Stimulated activated CD4-positive, alpha-beta T cell treated with anti-CD3 and anti-CD28 coated beads, Interleukin-4, amount 100 ng/mL, for 1 hour (primary cell): ENCODE measurements at regions not wholly inside any gene's neighbourhood (a gene's known extent, or its start where the extent isn't known, plus 50 kb on each side); places are given as distances from the start of the nearest gene placed in this dataset.
A peak's percentile ranks its signal among the peaks of the same experiment; 100 is the strongest.
"Not testable (repeated sequence)": the region's sequence is repeated elsewhere in the genome, so short reads cannot be mapped to it uniquely, and the experiment has no call there.

Source experiments
- DNase-seq: peaks from one replicate; pipeline ENCODE4 v3.0.0-alpha.2; 2020

GRCh38 chr9:103242486-103242885, 247.4 kb downstream of the CYLC2 start:
- no peak for DNase-seq

- DNase-seq = no peak
Measured at GRCh38 chr9:103243553-103243952, 248.4 kb downstream of the CYLC2 start.

- DNase-seq = no peak
Measured at GRCh38 chr9:103245369-103245768, 250.2 kb downstream of the CYLC2 start.

DNA sequence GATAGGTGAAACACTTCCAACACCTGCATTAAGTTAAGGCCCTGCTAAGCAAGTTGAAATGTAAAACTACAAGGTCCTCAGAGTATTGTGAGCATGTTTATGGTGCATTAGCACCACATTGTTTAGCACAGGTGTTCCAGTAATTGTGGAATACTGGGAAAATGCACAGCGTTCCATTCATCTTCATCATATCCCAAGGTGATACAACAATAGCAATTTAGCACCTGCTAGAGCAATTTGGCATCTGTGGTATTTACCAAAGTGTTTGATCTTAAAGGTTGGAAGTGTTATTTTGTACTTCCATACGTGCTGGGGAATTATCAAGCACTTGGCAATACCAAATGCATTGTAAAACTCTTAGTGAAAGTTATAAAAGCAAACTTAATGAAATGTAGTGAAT, 266.8 kb downstream of the CYLC2 start:
- DNase-seq = no peak

DNA sequence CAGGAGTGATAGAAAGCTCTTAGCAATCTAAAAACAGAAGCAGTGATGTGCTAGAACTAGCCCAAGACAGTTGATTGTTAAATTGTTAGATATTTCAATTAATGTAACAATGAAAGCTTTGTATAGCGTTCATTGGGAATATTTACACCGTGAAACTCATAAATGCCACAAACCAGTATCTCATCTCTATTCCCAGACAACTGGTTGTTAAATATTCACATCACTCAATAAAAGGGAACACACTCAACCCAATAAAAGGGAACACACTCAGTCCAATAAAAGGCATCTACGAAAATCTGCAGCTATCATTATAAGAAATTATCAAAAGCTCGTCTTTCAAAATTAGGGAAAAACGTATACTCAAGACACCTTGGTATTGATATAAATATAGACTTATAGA, 270.9 kb downstream of the CYLC2 start:
- no peak for DNase-seq

DNA sequence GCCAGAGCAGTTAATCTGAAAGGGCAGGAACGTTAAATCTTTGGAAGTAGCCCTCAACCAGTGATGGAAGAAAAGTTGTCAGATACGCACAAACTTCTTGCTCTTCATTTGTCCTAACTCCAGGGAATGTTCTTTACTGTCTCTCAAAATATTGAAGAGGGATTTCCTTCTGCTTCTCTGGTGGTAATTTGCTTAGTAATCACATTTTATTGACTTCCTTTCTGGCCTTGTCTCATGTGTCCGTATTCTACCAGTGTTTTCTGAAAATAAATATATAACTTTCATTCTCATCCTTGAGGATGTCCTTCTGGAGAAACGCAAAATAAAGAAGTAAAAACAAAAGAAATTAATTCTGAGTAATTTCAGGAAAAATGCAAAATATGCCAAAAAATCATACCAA, 282.1 kb downstream of the CYLC2 start:
- no peak for DNase-seq

- DNase-seq = no peak
Measured at GRCh38 chr9:103281126-103281525, 286.0 kb downstream of the CYLC2 start.

GRCh38 chr9:103287361-103287760, 292.2 kb downstream of the CYLC2 start:
- DNase-seq = no peak

GRCh38 chr9:103296189-103296588, 301.1 kb downstream of the CYLC2 start:
- DNase-seq = no peak

- DNase-seq = no peak
Measured at GRCh38 chr9:103301051-103301450, 305.9 kb downstream of the CYLC2 start.

GRCh38 chr9:103304797-103305196, 309.7 kb downstream of the CYLC2 start:
- no peak for DNase-seq

- DNase-seq = no peak
Measured at GRCh38 chr9:103319979-103320378, 324.8 kb downstream of the CYLC2 start.

GRCh38 chr9:103323699-103324098, 328.6 kb downstream of the CYLC2 start:
- no peak for DNase-seq

- DNase-seq = no peak
Measured at GRCh38 chr9:103335461-103335860, 340.3 kb downstream of the CYLC2 start.

DNA sequence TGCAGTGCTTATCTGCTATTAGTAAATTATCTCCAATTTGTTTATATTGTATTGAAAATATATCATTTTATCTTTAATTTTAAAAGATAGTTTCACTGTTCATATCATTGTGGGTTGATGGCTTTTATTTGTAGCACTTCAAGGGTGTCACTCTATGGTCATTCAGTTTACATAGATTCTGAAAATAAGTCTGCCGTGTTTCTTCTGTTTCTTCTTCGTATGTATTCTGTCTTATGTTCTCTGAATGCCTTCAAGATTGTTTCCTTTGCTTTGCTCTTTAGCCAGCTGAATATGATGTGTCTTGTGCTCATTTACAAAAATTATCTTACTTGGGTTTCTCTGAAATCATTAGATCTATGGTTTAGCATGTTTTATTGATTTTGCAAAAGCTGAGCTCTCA, 359.9 kb downstream of the CYLC2 start:
- DNase-seq = no peak

- DNase-seq = not testable (repeated sequence)
Measured at GRCh38 chr9:103357980-103358379, 362.8 kb downstream of the CYLC2 start.

DNA sequence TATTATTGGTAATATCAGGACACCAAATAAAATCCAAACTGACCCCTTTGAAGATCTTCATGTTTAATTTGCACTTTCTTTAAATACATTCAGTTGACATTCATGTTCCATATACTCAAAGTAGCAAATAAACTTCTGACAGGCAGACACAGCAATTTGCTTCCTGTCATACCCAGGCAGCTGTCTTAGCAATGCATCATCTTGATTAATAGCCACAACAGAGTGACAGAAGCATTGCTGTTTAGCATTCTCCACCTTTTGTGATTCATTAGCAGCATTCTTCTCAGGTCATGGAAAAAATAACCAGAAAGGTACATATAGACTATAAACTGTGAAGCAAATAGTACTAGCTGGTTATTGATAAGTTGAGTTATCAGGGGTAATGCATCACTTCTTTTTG, 366.8 kb downstream of the CYLC2 start:
- no peak for DNase-seq

GRCh38 chr9:103362986-103363385, 367.9 kb downstream of the CYLC2 start:
- DNase-seq = no peak

DNA sequence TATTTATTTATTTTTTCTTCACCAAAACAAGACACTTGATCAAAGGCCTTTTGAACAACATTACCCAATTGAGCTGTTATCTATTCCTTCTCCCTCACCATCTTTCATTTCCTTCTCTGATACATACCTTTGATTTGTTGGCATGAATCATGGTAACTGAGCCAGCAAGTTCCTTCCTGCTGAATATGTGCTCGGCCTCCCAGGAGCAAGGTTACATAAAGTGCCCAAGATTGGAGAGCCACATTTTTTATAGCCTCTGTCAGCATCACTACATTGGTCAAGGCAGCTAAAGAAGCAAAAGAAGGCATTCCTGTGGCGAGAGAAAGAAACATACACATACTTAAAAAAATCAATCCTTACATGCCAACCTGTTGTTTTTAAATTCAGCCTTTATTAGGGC, 369.6 kb downstream of the CYLC2 start:
- no peak for DNase-seq

GRCh38 chr9:103371152-103371551, 376.0 kb downstream of the CYLC2 start:
- DNase-seq = no peak

DNA sequence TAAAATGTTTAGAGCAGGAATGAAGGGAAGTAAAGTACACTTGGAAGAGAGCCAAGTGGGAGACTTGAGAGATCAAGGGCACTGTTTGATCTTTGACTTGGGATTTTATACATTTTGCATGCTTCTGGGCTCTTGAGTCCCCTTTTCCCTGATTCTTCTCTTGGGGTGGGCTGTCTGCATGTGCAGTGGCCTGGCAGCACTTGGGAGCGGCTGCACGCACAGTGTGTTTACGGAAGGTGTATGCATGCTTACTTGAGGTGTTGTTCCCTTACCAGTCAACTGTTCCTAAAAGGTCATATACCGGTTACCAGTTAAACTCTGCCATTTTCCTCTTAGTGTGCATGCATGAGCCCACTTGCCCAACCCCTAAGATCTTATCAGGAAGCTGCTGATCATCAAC, 377.7 kb downstream of the CYLC2 start:
- no peak for DNase-seq

- DNase-seq = no peak
Measured at GRCh38 chr9:103377667-103378066, 382.5 kb downstream of the CYLC2 start.

DNA sequence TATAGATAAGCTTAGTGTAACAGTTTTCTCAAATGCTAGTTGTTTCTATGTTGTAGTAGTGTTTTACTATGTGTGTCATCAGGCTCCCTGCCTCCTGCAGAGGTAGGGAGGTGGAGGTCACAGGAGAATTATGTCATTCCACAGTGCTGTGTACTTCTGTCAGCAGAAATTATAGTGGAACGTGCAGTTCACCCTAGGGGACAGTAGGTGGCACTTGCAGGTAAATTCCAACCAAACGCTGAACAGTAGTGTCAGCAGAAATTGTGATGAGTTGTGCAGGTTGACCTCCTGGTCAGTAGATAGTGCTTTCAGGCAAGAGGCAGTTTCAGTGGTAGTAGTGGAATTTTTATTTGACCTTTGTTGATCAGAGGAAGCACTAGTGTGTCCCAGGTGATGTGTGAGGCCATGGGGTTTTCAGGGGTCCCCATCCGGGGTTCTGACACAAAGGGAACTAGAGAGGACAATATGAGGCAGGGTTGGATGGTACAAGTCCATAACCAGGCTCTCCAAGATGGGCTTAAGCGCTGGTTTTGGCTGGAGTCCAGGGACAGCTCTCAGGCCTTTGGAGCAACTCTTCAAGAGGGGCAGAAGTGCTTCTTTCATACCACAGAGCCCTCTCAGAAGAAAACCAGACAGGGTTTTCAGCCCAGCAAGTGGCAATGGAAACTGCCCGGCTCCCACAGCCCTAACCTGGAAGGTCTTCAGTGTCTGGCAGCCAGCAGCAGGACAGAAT, 402.9 kb downstream of the CYLC2 start:
- DNase-seq = peak; percentile 5

DNA sequence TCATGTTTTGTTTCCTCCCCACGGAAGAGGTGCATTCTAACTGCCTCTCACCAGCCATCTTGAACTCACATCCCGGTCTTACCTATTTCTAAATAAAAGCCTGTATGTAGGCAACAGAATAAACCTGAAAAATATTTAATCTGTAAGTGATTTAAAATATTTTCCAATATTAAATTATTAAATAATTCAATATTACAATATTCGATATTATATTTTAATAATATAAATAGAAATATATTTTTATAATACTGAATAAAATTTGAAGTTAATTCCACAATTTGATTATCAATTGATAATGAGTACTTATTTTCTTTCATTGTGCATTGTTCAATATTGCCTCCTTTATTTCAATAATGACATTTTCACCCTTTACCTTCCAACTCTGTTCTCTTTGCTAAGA, 404.4 kb downstream of the CYLC2 start:
- DNase-seq = no peak

DNA sequence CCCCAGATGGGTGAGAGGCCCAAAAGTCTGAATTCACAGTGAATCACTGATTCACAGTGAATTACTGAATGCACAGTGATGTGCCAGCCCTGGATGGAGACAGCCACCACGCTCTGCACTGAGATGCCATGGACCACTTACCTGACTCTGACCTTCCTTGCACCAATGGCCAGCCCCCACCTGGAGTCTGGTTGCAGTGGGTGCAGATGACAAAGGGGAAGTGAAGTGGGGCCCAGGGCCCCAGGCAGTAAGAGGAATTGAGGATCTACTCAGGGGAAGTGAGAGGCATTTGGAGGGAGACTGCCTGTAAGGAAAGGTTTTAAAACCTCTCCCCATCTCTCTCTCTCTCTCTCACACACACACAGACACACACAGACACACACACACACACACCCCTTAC, 412.1 kb downstream of the CYLC2 start:
- DNase-seq = no peak
